H1 (cell line): ENCODE measurements at regions not wholly inside any gene's neighbourhood (a gene's known extent, or its start where the extent isn't known, plus 50 kb on each side); places are given as distances from the start of the nearest gene placed in this dataset.

Source experiments
- CTCF ChIA-PET: fragments of 300-600 bp; sonication (Branson Sonifier 250); formaldehyde crosslinking; loops from one replicate; lab custom pipeline; 2021; ENCODE audit not compliant: partially characterized antibody; lab: Charles Lee
- POLR2A ChIA-PET: fragments of 300-600 bp; sonication (Branson Sonifier 250); formaldehyde crosslinking; loops from one replicate; lab custom pipeline; 2021; ENCODE audit warnings: inconsistent platforms; ENCODE audit not compliant: partially characterized antibody; lab: Charles Lee
- DNase-seq, 2 experiments: peaks; one replicate each; pipeline versions ENCODE4 v3.0.0 to v3.0.0-alpha.2; 2010 to 2022; ENCODE audit warnings: low spot score in 2 of 2, low read depth in 1 of 2, mixed read lengths in 1 of 2
- FAIRE-seq: peaks from 2 replicates; lab custom pipeline; 2011; peaks lifted over from hg19 to GRCh38; lab: Jason Lieb, UNC
- H2AFZ ChIP-seq: 2 replicates; pipeline ENCODE4 v1.8.1; 2012; ENCODE audit warnings: low read length, inconsistent platforms
- H2AK5ac ChIP-seq: 2 replicates; pipeline ENCODE4 v1.6.1; 2013; ENCODE audit warnings: low read depth, low read length
- H2BK120ac ChIP-seq: replicated peaks from 2 replicates; pipeline ENCODE3; 2013; ENCODE audit warnings: low read depth, low read length, inconsistent platforms
- H2BK12ac ChIP-seq: 2 replicates; pipeline ENCODE4 v1.6.1; 2013; ENCODE audit warnings: low read depth, low read length
- H2BK15ac ChIP-seq: 2 replicates; pipeline ENCODE4 v1.6.1; 2013; ENCODE audit warnings: low read length
- H2BK20ac ChIP-seq: 2 replicates; pipeline ENCODE4 v1.6.1; 2013; ENCODE audit warnings: low read length
- H2BK5ac ChIP-seq: 2 replicates; pipeline ENCODE4 v1.6.1; 2013; ENCODE audit warnings: low read depth, low read length
- H3K14ac ChIP-seq: 2 replicates; pipeline ENCODE4 v1.6.1; 2013; ENCODE audit warnings: inconsistent platforms; ENCODE audit not compliant: insufficient read length
- H3K18ac ChIP-seq: 2 replicates; pipeline ENCODE4 v1.6.1; 2013; ENCODE audit warnings: low read length; ENCODE audit errors: extremely low read depth
- H3K23ac ChIP-seq: 2 replicates; pipeline ENCODE4 v1.6.1; 2013; ENCODE audit warnings: inconsistent platforms; ENCODE audit not compliant: insufficient read length
- H3K23me2 ChIP-seq: 2 replicates; pipeline ENCODE4 v1.6.1; 2013; ENCODE audit warnings: low read depth, low read length
- H3K27ac ChIP-seq: 2 replicates; pipeline ENCODE4 v1.6.1; 2011; ENCODE audit warnings: low read depth, low read length, inconsistent platforms
- H3K27me3 ChIP-seq, 4 experiments: replicated peaks in 1 of 4; 1 replicate in 1 of 4; 2 replicates in 3 of 4; pipeline versions ENCODE4 v1.6.1 to v1.8.1; 2011 to 2013; ENCODE audit warnings: low read length in 3 of 4, mild to moderate bottlenecking in 3 of 4, inconsistent platforms in 2 of 4, mixed read lengths in 2 of 4, moderate library complexity in 1 of 4; ENCODE audit not compliant: control insufficient read depth in 3 of 4, insufficient read depth in 3 of 4; ENCODE audit errors: extremely low read depth in 1 of 4
- H3K36me3 ChIP-seq, 4 experiments: 2 replicates each; pipeline versions ENCODE4 v1.6.1 to v1.8.1; 2011 to 2013; ENCODE audit warnings: mild to moderate bottlenecking in 4 of 4, low read length in 3 of 4, moderate library complexity in 2 of 4, control low read depth in 1 of 4, inconsistent platforms in 1 of 4; ENCODE audit not compliant: insufficient read depth in 4 of 4, control insufficient read depth in 2 of 4
- H3K4ac ChIP-seq: replicated peaks from 2 replicates; pipeline ENCODE3; 2013; ENCODE audit warnings: low read length, low read depth, mixed read lengths, inconsistent platforms; ENCODE audit not compliant: insufficient read length
- H3K4me1 ChIP-seq, 4 experiments: replicated peaks in 1 of 4; 1 replicate in 1 of 4; 2 replicates in 3 of 4; pipeline versions ENCODE4 v1.6.1 to v1.8.1; 2011 to 2013; ENCODE audit warnings: low read length in 3 of 4, inconsistent platforms in 2 of 4, mixed read lengths in 1 of 4; ENCODE audit not compliant: insufficient read depth in 4 of 4, control insufficient read depth in 3 of 4
- H3K4me2 ChIP-seq, 2 experiments: 2 replicates each; pipeline versions ENCODE4 v1.6.1 to v1.8.1; 2011 to 2013; ENCODE audit warnings: low read depth in 2 of 2, low read length in 2 of 2, control low read depth in 1 of 2, inconsistent platforms in 1 of 2, mild to moderate bottlenecking in 1 of 2; ENCODE audit not compliant: insufficient read depth in 1 of 2
- H3K4me3 ChIP-seq, 4 experiments: fragments of 200-600, 300-600 bp in 1 of 4; sonication (generic), shearing (Covaris generic), sonication (Bioruptor Twin) in 1 of 4; 2 replicates each; pipeline versions ENCODE4 v1.5.1 to v1.8.1; 2011 to 2016; ENCODE audit warnings: low read length in 4 of 4, low read depth in 3 of 4, control low read depth in 2 of 4, inconsistent platforms in 2 of 4, mild to moderate bottlenecking in 2 of 4, mixed read lengths in 1 of 4, moderate library complexity in 1 of 4; ENCODE audit not compliant: insufficient read depth in 2 of 4; ENCODE audit errors: extremely low read depth in 1 of 4
- H3K56ac ChIP-seq: replicated peaks from 2 replicates; pipeline ENCODE3; 2013; ENCODE audit warnings: low read depth, mild to moderate bottlenecking, mixed read lengths, low read length, inconsistent platforms; ENCODE audit not compliant: insufficient read length
- H3K79me1 ChIP-seq: 2 replicates; pipeline ENCODE4 v1.6.1; 2013; ENCODE audit warnings: low read depth, low read length, control low read depth
- H3K79me2 ChIP-seq, 2 experiments: 2 replicates each; pipeline versions ENCODE4 v1.6.1 to v1.8.1; 2012 to 2013; ENCODE audit warnings: low read length in 2 of 2, mild to moderate bottlenecking in 2 of 2, inconsistent platforms in 1 of 2; ENCODE audit not compliant: insufficient read depth in 2 of 2, control insufficient read depth in 1 of 2
- H3K9ac ChIP-seq, 4 experiments: replicated peaks in 1 of 4; 1 replicate in 1 of 4; 2 replicates in 3 of 4; pipeline versions ENCODE4 v1.6.1 to v1.8.1; 2011 to 2013; ENCODE audit warnings: low read depth in 3 of 4, low read length in 3 of 4, control low read depth in 2 of 4, mild to moderate bottlenecking in 2 of 4, moderate library complexity in 2 of 4, inconsistent platforms in 1 of 4; ENCODE audit errors: extremely low read depth in 1 of 4
- H3K9me3 ChIP-seq, 2 experiments: 2 replicates each; pipeline versions ENCODE4 v1.6.1 to v1.8.1; 2012 to 2013; ENCODE audit warnings: mild to moderate bottlenecking in 2 of 2, moderate library complexity in 2 of 2, control low read depth in 1 of 2, inconsistent platforms in 1 of 2, low read depth in 1 of 2, low read length in 1 of 2, mixed read lengths in 1 of 2; ENCODE audit not compliant: insufficient read depth in 2 of 2
- H4K20me1 ChIP-seq, 2 experiments: replicated peaks in 1 of 2; 2 replicates each; pipeline versions ENCODE3 to v1.8.1; 2011 to 2013; ENCODE audit warnings: inconsistent platforms in 2 of 2, low read length in 2 of 2, mild to moderate bottlenecking in 1 of 2; ENCODE audit not compliant: insufficient read depth in 2 of 2, control insufficient read depth in 1 of 2
- H4K5ac ChIP-seq: 2 replicates; pipeline ENCODE4 v1.6.1; 2013; ENCODE audit warnings: low read length, low read depth, mixed read lengths, inconsistent platforms; ENCODE audit not compliant: insufficient read length
- H4K8ac ChIP-seq: 2 replicates; pipeline ENCODE4 v1.8.0; 2013; ENCODE audit warnings: mild to moderate bottlenecking, moderate library complexity, low read length, inconsistent platforms; ENCODE audit not compliant: insufficient read depth; ENCODE audit errors: extremely low read depth
- H4K91ac ChIP-seq: replicated peaks from 2 replicates; pipeline ENCODE3; 2013; ENCODE audit warnings: low read length, mixed read lengths, inconsistent platforms; ENCODE audit not compliant: insufficient read length
- CHD1 ChIP-seq: IDR thresholded peaks from 2 replicates; pipeline ENCODE4 v1.6.1; 2012; ENCODE audit warnings: low read depth, low read length, improper control_type of control experiment
- EZH2 ChIP-seq: fragments of 200-600 bp; sonication (generic); IDR thresholded peaks from 2 replicates; pipeline ENCODE4 v1.7.1; 2012; ENCODE audit warnings: low read depth, mild to moderate bottlenecking, moderate library complexity, low read length, inconsistent platforms; ENCODE audit not compliant: severe bottlenecking
- KDM1A ChIP-seq: fragments of 200-600, 300-600 bp; sonication (generic); IDR thresholded peaks from 2 replicates; pipeline ENCODE4 v1.7.1; 2016; ENCODE audit warnings: mild to moderate bottlenecking, low read length, borderline replicate concordance
- NANOG ChIP-seq: IDR thresholded peaks from 2 replicates; pipeline ENCODE4 v1.6.1; 2011; ENCODE audit warnings: low read length, low read depth, mild to moderate bottlenecking, inconsistent platforms; ENCODE audit not compliant: insufficient read depth, poor library complexity, severe bottlenecking
- ZNF274 ChIP-seq: IDR thresholded peaks from 2 replicates; pipeline ENCODE4 v1.7.0; 2012; ENCODE audit warnings: low read length, borderline replicate concordance; ENCODE audit errors: extremely low read depth
- WGBS, 2 experiments: shearing (Covaris generic) in 1 of 2; methylation state at CpG; one replicate each; pipeline versions ENCODE4 v1.1.6 to v1.1.7; 2013 to 2015; ENCODE audit warnings: low lambda C conversion rate in 2 of 2, mixed read lengths in 2 of 2, inconsistent platforms in 1 of 2, low coverage in 1 of 2, missing lambda C conversion rate in 1 of 2; ENCODE audit not compliant: insufficient replicate concordance in 2 of 2, insufficient coverage in 1 of 2, insufficient read length in 1 of 2; ENCODE audit errors: extremely low coverage in 1 of 2, missing lambda C conversion rate in 1 of 2; 5-methylcytosine and 5-hydroxymethylcytosine counted together
- TF ChIP-seq, protein P1 (sequence below): IDR thresholded peaks from 2 replicates; pipeline ENCODE4 v1.6.1; 2011; ENCODE audit warnings: low read length, improper control_type of control experiment

- Histone ChIP-seq H4K5ac (no peak overlapping the region), H3K79me2 (no peaks in the 10 kb centered on the region), H2BK120ac (no peak overlapping the region), H3K18ac (no peak overlapping the region), H3K27me3 (no peaks in the 10 kb centered on the region), H3K4me1 (peaks cover 0 to 6% (median 0%) of the 10 kb centered on the region in 4 experiments; a peak in 2 of 7 replicates), H2AK5ac (no peak overlapping the region), H2BK12ac (no peak overlapping the region), H2AFZ (no peak overlapping the region), H2BK15ac (no peak overlapping the region), H2BK5ac (no peak overlapping the region), H3K79me1 (no peaks in the 10 kb centered on the region), H4K8ac (no peak overlapping the region), H4K91ac (no peak overlapping the region), H3K14ac (no peak overlapping the region), H3K9me3 (no peaks in the 10 kb centered on the region), H2BK20ac (no peak overlapping the region), H3K4ac (no peak overlapping the region), H3K4me3 (no peak overlapping the region), H3K4me2 (no peak overlapping the region), H3K23ac (no peak overlapping the region), H3K36me3 (no peaks in the 10 kb centered on the region), H3K56ac (no peak overlapping the region), H4K20me1 (peaks cover 0 to 2% of the 10 kb centered on the region in 2 experiments), H3K27ac (no peak overlapping the region), H3K23me2 (no peaks in the 10 kb centered on the region), H3K9ac (no peak overlapping the region)
- ChIA-PET CTCF (interaction anchor here (1.0 to 2.2 kb wide), 3 partner anchors 12 to 16 kb away, joined by 3 to 7 read pairs (median 4); no protein-coding TSS in a partner anchor), POLR2A (no interaction called here)
- TF ChIP-seq ZNF274 (no peak), NANOG (no peak), KDM1A (0 out of 2 replicates have a peak, but pooled peaks have one; percentile 32), EZH2 (no peak), CHD1 (no peak)
- TF ChIP-seq, protein P1, sequence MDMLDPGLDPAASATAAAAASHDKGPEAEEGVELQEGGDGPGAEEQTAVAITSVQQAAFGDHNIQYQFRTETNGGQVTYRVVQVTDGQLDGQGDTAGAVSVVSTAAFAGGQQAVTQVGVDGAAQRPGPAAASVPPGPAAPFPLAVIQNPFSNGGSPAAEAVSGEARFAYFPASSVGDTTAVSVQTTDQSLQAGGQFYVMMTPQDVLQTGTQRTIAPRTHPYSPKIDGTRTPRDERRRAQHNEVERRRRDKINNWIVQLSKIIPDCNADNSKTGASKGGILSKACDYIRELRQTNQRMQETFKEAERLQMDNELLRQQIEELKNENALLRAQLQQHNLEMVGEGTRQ: no peak
- DNase-seq (no peak), FAIRE-seq (no peak)
- 89% methylated on average over 4 of the region's 4 CpGs; no CpG with 5 or more reads in 1 of the 2 experiments for WGBS, 2 experiments
These were observed 222.6 kb downstream of the TEX36 start for GRCh38 chr10:125460326-125460725.
